Peyer's patch (tissue), 4 donors: ENCODE measurements at regions not wholly inside any gene's neighbourhood (a gene's known extent, or its start where the extent isn't known, plus 50 kb on each side); places are given as distances from the start of the nearest gene placed in this dataset.
A peak's percentile ranks its signal among the peaks of the same experiment; 100 is the strongest.

Experiments used
- DNase-seq, 3 donors: peaks; one replicate each; pipeline ENCODE4 v3.0.0-alpha.2; 2017 to 2019
- H3K27ac ChIP-seq, 4 donors: fragments of 200-600 bp; sonication (generic); one replicate each; pipeline ENCODE4 v1.5.1; 2016 to 2019
- H3K27me3 ChIP-seq, 2 donors: fragments of 200-600 bp; sonication (generic); one replicate each; pipeline ENCODE4 v1.5.1; 2019
- H3K36me3 ChIP-seq, 3 donors: fragments of 200-600 bp; sonication (generic); one replicate each; pipeline ENCODE4 v1.5.1; 2016 to 2019
- H3K4me1 ChIP-seq, 4 donors: fragments of 200-600 bp; sonication (generic); one replicate each; pipeline ENCODE4 v1.5.1; 2016 to 2019
- H3K4me3 ChIP-seq, 4 donors: fragments of 200-600 bp; sonication (generic); 1 replicate in 3 of 4; 2 replicates in 1 of 4; pipeline ENCODE4 v1.5.1; 2016 to 2019; ENCODE audit warnings: mild to moderate bottlenecking in 1 of 4
- H3K9me3 ChIP-seq, 4 donors: fragments of 200-600 bp; sonication (generic); one replicate each; pipeline ENCODE4 v1.5.1; 2016 to 2019; ENCODE audit warnings: mild to moderate bottlenecking in 1 of 4
- POLR2A ChIP-seq, 2 donors: fragments of 450-650 bp; IDR thresholded peaks; one replicate each; pipeline ENCODE4 v1.5.1; 2017; ENCODE audit warnings: antibody characterized with exemption in 2 of 2, mild to moderate bottlenecking in 2 of 2, moderate library complexity in 2 of 2
- TF ChIP-seq, protein P1 (sequence below), 6 experiments: fragments of 450-650 bp in 4 of 6; fragments of 200-600 bp in 2 of 6; sonication (generic) in 1 of 6; IDR thresholded peaks; one replicate each; pipeline ENCODE4 v1.5.1; 2017 to 2019; ENCODE audit warnings: antibody characterized with exemption in 6 of 6, mild to moderate bottlenecking in 3 of 6, moderate library complexity in 1 of 6

DNA sequence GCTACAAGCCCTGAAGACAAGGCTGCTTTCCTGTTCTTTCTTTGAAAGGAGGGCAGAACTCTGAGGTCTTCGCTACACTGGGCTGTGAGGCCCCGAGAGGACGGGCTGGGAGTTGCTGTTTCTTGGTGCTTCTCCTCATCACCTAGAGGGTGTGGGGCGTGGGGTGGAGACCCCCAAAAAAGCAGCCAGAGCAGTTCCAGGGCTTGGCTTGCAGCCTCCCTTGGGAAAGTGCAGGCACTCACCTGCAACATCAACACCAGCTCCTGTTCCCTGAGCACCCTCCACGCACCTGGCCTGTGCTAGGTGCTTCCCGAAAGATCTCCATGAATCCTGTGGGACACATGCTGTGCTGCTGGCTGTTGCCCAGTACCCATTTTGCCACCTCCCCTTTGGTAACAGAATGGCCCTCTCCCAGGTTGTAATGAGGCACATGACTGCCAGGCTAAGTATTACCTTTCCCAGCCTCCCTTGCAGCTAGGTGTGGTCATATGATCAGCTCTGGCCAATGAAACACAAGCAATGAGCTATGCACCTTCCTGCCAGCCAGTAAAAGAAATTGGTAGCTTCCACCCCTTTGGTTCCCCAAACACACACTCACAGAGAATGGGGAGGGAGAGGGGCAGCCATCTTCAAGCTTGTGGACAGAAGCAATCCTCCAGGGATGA, 146.0 kb downstream of the C9orf50 start:
- Histone ChIP-seq H3K27ac (no peak overlapping the region), H3K36me3 (no peaks in the 10 kb centered on the region), H3K4me3 (no peak overlapping the region), H3K27me3 (no peaks in the 10 kb centered on the region), H3K9me3 (peaks cover 0 to 14% (median 0%) of the 10 kb centered on the region in 4 donors), H3K4me1 (peaks cover 0 to 12% (median 0%) of the 10 kb centered on the region in 4 donors)
- TF ChIP-seq POLR2A (IDR thresholded peaks at IDR 0.05): no peak
- TF ChIP-seq, protein P1, sequence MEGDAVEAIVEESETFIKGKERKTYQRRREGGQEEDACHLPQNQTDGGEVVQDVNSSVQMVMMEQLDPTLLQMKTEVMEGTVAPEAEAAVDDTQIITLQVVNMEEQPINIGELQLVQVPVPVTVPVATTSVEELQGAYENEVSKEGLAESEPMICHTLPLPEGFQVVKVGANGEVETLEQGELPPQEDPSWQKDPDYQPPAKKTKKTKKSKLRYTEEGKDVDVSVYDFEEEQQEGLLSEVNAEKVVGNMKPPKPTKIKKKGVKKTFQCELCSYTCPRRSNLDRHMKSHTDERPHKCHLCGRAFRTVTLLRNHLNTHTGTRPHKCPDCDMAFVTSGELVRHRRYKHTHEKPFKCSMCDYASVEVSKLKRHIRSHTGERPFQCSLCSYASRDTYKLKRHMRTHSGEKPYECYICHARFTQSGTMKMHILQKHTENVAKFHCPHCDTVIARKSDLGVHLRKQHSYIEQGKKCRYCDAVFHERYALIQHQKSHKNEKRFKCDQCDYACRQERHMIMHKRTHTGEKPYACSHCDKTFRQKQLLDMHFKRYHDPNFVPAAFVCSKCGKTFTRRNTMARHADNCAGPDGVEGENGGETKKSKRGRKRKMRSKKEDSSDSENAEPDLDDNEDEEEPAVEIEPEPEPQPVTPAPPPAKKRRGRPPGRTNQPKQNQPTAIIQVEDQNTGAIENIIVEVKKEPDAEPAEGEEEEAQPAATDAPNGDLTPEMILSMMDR (IDR thresholded peaks at IDR 0.05): no peak
- DNase-seq: no peak

DNA sequence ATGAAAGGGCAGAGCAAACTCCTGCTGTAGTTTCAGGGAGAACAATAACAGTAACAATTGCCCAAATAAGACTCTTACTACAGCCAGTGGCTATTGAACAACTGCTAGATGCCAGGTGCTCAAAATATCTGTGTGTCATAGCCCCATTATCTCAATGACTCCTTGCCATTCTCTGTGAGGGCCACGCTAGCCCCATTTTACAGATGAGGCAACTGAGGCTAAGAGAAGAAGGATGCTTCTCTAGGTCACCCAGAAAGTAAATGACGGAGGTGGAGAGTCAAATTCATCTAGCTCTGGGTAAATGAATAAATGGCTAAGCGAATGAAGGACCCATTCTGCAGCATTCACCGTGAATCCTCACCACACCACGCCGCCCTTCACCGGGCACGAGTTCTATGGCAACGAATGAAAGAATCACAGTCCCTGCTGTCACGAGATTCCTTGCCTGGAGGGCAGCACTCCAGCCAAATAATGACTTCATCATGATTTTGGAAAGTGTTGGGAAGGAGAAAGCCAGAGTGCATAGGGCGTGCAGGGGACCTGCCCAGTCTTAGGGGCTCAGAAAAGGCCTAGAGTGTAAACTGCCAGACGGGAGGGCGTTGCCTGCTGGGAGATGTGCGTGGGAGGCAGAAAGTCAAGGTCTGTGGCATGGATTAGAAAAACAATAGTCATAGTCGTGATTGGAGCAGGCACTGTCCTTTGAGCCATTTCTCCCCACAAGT, 147.2 kb downstream of the C9orf50 start:
- DNase-seq: no peak
- no peak overlapping the region for H3K4me3 ChIP-seq
- H3K27ac ChIP-seq: peak overlapping the region in 1 of 4 donors; percentile 13
- H3K27me3 ChIP-seq: no peaks in the 10 kb centered on the region
- peaks cover 0 to 14% (median 0%) of the 10 kb centered on the region in 4 donors for H3K9me3 ChIP-seq
- H3K36me3 ChIP-seq: no peaks in the 10 kb centered on the region
- no peak for TF ChIP-seq POLR2A (IDR thresholded peaks at IDR 0.05)
- TF ChIP-seq, protein P1 (IDR thresholded peaks at IDR 0.05): no peak
- H3K4me1 ChIP-seq: peaks cover 0 to 11% (median 0%) of the 10 kb centered on the region in 4 donors

DNA sequence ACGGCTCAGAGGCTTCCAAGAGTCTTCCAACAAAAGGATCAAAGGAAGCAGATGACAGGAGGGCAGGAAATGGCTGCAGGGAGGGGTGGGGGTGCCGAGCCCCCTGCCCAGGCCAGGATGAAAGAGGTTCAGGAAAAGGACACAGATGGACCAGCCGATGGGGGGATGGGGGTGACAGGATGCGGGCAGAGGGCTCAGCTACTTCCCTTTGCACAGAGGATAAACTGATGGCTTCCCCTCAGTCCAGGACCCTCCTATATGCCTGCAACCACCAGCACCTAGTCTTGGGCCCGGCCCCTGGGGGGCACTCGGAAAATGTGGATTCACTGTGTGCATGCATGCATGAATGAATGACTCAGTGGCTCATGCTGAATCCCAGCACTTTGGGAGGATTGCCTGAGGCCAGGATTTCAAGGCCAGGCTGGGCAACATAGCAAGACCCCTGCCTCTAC, 148.2 kb downstream of the C9orf50 start:
- TF ChIP-seq, protein P1 (IDR thresholded peaks at IDR 0.05): no peak
- no peak for TF ChIP-seq POLR2A (IDR thresholded peaks at IDR 0.05)

DNA sequence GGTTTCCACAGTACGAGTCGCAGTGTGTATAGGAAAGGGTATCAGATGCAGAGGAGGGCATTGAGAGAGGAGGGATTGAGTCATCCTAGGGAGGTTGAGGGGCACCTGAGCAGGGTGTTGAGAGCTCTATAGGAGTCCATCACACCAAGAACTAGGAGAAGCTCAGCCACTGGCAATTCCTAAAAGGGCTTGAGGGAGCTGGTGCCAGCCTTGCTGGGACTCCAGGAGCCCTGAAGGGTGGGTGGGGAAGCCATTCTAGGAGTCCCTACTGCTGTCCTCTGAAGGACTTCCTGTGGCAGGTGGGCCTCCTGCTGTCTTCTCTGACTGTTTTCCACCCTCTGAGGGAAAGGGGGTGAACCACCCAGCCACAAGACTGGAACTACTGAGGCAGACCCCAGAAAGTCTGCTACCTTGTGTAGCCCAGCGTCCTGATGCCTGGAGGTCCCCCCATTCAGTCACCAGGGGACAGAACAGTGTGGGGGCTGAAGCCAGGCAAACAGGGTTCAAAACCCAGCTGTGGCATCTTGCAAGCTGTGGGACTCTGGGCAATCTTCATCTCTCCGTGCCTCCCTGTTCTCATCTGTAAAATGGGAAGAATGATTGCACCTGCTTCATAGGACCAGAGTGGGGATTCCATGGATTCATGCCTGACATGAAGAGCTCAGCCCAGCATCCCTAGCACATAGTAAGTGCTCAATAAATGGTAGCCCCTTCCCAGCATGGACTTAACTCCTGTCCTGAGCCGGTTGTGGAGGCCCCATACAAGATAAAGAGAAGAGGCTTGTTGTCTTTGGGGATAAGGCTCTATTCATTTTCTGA, 149.5 kb downstream of the C9orf50 start:
- Histone ChIP-seq H3K36me3 (no peaks in the 10 kb centered on the region), H3K27me3 (no peaks in the 10 kb centered on the region), H3K4me1 (peaks cover 0 to 11% (median 0%) of the 10 kb centered on the region in 4 donors), H3K4me3 (no peak overlapping the region), H3K9me3 (peaks cover 0 to 14% (median 0%) of the 10 kb centered on the region in 4 donors), H3K27ac (no peak overlapping the region)
- no peak for DNase-seq
- TF ChIP-seq POLR2A (IDR thresholded peaks at IDR 0.05): no peak
- TF ChIP-seq, protein P1 (IDR thresholded peaks at IDR 0.05): no peak

More for the DNA sequence above, 148.2 kb downstream of the C9orf50 start:
- no peaks in the 10 kb centered on the region for H3K36me3 ChIP-seq
- no peaks in the 10 kb centered on the region for H3K27me3 ChIP-seq
- peaks cover 0 to 11% (median 0%) of the 10 kb centered on the region in 4 donors for H3K4me1 ChIP-seq
- no peak for DNase-seq
- H3K27ac ChIP-seq: no peak overlapping the region
- H3K9me3 ChIP-seq: peaks cover 0 to 14% (median 0%) of the 10 kb centered on the region in 4 donors
- H3K4me3 ChIP-seq: no peak overlapping the region

DNA sequence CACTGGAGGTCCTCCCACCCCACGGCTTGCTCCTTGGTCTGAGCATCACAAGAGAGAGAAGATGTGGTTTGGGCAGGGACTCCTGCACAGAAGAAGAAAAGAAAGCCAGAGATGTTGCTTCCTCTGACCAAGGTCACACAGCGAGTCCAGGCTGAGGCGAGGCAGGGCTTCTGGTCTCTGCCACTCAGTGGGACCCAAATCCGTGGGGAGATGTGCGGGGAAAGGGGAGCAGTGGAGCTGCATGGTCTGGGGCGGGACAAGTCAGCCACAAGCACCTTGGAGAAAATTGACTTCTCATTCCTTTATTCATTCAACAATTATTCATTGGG, 150.9 kb downstream of the C9orf50 start:
- Histone ChIP-seq H3K27me3 (no peaks in the 10 kb centered on the region), H3K9me3 (peaks cover 0 to 9% (median 0%) of the 10 kb centered on the region in 4 donors), H3K36me3 (no peaks in the 10 kb centered on the region), H3K4me1 (peaks cover 0 to 24% (median 0%) of the 10 kb centered on the region in 4 donors), H3K27ac (no peak overlapping the region), H3K4me3 (no peak overlapping the region)
- TF ChIP-seq, protein P1 (IDR thresholded peaks at IDR 0.05): no peak
- no peak for TF ChIP-seq POLR2A (IDR thresholded peaks at IDR 0.05)
- no peak for DNase-seq
